ENCODE measurements at regions not wholly inside any gene's neighbourhood (a gene's known extent, or its start where the extent isn't known, plus 50 kb on each side); places are given as distances from the start of the nearest gene placed in this dataset.
"Not testable (repeated sequence)": the region's sequence is repeated elsewhere in the genome, so short reads cannot be mapped to it uniquely, and the experiment has no call there.

DNA sequence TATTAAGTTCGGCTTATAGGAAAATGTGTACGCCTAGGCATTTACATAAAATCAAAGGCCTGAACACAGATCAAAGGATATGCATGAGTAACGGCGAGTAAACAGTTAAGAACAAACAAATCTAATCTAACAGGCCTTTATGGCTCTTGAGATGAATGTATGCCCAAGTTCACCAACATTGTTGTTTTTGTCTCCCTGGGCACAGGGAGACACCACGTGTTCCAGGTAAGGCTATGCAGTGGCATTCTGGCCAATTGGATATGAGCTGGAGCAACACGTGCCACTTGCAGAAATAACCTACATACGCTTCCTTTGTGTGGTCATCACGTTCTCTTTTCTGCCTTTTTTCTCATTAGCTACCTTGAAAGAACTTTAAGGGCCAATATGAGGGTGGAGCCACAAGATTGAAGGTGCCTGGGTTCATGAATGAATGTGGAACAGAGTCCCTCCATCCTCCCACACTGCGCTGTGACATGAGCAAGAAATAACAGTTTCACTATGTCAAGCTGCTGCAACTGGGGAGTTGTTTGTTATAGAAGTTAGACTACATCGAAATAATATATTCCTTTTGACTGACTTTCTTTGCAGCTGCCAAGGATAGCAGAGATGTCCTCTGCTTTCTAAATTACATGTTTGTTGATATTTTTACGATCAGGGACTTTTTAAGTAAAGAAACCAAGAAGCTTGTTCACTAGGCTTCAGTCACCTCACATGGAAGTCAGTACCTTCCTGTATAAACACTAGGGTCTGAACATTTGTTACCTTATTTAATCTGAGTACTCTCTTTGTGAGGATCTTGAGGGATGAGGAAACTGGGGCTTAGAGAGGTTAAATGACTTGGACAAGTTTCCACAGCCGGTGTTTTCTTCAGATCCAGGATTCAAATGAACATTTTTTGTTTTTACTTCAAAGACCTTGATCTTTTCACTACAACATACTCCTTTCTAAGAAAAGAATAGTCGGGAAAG lies 427.5 kb upstream of the TBL1XR1 start:
- no peak for DNase-seq (ENCODE audit: low read depth in 3 of 3)

DNA sequence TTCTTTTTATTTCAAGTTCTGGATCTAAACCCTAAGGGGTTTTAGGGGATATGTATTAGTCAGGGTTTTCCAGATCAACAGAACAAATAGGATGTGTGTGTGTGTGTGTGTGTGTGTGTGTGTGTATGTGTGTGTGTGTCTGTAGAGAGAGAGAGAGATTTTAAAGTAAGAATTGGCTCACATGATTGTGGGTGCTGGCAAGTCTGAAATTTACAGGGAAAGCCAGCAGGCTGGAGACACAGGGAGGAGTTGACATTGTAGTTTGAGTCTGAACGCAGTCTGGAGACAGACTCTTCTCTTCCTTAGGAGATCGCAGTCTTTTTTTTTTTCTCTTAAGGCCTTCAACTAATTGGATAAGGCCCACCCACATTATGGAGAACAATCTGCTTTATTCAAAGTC lies 428.8 kb upstream of the TBL1XR1 start:
- DNase-seq (ENCODE audit: low read depth in 3 of 3): no peak

DNA sequence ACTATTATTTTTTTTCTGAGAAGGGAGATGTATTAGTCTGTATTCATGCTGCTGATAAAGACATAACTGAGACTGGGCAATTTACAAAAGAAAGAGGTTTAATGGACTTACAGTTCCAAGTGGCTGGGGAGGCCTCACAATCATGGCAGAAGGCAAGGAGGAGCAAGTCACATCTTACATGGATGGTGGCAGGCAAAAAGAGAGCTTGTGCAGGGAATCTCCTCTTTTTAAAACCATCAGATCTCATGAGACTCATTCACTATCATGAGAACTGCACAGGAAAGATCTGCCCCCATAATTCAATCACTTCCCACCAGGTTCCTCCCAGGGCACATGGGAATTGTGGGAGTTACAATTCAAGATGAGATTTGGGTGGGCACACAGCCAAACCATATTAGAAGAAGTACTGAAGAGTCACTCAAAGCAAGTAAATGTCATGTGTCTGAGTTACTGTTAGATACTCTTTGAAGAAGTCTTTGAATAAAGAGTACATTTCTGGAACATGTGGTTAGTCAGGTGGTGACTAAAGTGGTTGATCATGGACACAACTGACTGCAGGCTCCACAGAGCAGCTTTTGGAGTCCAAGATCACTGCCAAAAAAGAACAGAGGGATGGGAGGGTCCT lies 430.9 kb upstream of the TBL1XR1 start:
- not testable (repeated sequence) for DNase-seq (ENCODE audit: low read depth in 3 of 3)

DNA sequence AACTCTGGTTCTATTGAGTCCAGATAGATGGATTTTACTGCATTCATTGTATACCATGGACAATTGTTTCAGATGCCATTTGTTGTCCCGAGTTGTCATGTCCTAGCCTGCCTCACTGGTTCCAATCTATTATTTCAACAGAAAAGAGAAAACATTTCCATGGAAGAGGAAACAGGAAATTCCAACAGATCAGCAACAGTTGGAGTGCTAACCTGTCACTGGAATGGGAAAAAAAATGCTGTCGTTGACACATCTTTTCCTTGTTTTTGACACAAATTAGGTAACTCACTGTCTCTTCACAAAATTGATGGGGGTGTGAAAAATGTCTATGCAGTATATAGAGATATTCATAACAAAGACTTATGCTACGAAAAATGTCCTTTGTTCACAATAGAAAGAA lies 432.0 kb upstream of the TBL1XR1 start:
- DNase-seq (ENCODE audit: low read depth in 3 of 3): no peak

DNA sequence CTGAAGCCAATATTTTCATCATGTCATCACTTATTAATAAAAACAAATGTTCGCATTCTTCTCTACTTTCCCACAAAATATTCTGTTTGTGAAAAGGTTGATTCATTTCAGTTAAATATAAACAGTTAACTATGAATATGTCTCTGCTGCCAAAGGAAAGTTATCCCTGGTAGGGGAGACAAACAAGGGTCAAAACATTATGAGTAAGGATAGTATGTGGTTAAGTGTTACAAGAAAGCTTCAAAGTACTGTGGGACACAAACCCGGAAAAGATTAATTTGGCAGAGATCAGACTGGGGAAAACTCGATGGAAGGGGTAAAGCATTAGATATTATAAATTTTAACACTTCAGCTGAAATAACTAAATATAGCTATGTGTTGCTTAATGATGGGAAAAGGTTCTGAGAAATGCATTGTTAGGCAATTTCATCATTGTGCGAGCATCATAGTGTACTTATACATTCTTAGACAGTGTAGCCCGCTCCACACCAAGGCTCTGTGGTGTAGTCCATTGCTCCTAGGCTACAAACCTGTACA lies 436.5 kb upstream of the TBL1XR1 start:
- no peak for DNase-seq (ENCODE audit: low read depth in 3 of 3)

DNA sequence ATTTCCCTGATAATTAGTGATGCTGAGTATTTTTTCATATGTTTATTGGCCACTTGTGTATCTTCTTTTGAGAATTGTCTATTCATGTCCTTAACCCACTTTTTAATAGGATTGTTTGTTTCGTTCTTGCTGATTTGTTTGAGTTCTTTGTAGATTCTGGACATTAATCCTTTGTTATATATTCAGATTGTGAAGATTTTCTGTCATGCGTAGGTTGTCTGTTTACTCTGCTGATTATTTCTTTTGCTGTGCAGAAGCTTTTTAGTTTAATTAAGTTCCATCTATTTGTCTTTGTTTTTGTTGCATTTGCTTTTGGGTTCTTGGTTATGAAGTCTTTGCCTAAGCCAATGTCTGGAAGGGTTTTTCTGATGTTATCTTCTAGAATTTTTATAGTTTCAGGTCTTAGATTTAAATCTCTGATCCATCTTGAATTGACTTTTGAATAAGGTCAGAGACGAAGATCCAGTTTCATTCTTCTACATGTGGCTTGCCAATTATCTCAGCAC lies 438.4 kb upstream of the TBL1XR1 start:
- not testable (repeated sequence) for DNase-seq (ENCODE audit: low read depth in 3 of 3)

- no peak for DNase-seq (ENCODE audit: low read depth in 3 of 3)
Observed at GRCh38 chr3:177640319-177640965, 443.2 kb upstream of the TBL1XR1 start.

DNA sequence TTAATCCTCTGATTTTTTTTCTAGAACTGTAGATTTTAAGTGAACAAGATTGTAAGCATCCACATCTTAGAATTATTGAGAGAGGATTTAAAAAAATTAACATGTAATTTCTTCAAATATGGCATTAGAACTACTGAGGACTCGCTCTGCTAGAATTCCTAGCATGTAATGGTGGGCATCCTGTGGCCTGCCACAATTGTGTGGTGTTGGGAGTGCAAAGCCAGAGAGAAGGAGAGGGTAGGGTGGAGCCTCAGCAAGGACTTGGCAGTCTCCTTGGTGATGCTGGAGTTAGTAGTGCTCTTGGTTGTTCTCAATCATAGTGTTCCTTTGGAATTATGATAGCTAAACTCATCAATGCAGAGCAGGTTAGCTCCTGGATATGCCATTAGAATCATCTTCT lies 443.9 kb upstream of the TBL1XR1 start:
- DNase-seq (ENCODE audit: low read depth in 3 of 3): no peak

GRCh38 chr3:177642042-177642803 lies 444.9 kb upstream of the TBL1XR1 start:
- DNase-seq (ENCODE audit: low read depth in 3 of 3): no peak

GRCh38 chr3:177642804-177643125 lies 445.5 kb upstream of the TBL1XR1 start:
- DNase-seq (ENCODE audit: low read depth in 3 of 3): no peak

- DNase-seq (ENCODE audit: low read depth in 3 of 3): no peak
Observed at GRCh38 chr3:177646749-177647148, 449.5 kb upstream of the TBL1XR1 start.

- no peak for DNase-seq (ENCODE audit: low read depth in 3 of 3)
Observed at GRCh38 chr3:177647341-177647740, 450.1 kb upstream of the TBL1XR1 start.

DNA sequence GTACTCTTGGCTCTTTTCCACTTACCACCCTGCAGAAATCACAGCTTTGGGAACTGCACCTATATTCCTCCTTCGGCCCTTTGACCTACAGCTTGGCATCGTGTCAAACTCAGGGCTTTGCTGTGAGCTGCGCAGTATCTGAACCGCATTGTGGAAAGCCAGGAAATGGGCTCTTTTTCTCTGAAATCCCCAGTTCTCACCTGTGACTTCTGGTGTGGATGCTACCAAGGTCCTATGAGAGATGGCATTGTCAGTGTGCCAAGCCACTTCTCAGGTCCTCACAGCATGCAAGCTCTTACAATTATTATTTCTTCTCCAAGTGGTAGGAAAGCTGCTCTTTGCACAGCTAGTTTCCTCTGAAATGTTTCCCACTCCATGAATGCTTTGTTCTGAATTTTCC lies 450.6 kb upstream of the TBL1XR1 start:
- no peak for DNase-seq (ENCODE audit: low read depth in 3 of 3)

GRCh38 chr3:177652556-177653291 lies 455.4 kb upstream of the TBL1XR1 start:
- no peak for DNase-seq (ENCODE audit: low read depth in 3 of 3)

- no peak for DNase-seq (ENCODE audit: low read depth in 3 of 3)
Observed at GRCh38 chr3:177657243-177657642, 460.0 kb upstream of the TBL1XR1 start.

DNA sequence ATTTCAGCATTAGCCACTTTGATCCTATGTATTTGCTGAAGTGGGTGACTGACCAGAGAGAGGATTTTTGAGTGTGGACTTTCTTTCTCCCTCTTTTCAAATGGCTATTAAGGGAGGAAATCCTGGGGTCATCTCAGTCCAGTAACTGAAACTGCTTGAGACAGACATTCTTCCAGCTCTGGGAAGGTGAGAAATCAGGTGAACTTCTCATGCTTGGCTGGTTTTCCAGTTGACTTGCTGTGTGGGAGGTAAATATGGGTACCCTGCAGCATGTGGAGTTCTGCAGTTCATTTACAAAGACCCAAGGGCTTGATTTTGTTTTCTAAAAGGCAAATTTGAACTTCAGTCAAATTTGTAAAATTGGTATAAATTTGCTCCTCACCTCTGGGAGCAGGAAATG lies 461.1 kb upstream of the TBL1XR1 start:
- DNase-seq (ENCODE audit: low read depth in 3 of 3): no peak

DNA sequence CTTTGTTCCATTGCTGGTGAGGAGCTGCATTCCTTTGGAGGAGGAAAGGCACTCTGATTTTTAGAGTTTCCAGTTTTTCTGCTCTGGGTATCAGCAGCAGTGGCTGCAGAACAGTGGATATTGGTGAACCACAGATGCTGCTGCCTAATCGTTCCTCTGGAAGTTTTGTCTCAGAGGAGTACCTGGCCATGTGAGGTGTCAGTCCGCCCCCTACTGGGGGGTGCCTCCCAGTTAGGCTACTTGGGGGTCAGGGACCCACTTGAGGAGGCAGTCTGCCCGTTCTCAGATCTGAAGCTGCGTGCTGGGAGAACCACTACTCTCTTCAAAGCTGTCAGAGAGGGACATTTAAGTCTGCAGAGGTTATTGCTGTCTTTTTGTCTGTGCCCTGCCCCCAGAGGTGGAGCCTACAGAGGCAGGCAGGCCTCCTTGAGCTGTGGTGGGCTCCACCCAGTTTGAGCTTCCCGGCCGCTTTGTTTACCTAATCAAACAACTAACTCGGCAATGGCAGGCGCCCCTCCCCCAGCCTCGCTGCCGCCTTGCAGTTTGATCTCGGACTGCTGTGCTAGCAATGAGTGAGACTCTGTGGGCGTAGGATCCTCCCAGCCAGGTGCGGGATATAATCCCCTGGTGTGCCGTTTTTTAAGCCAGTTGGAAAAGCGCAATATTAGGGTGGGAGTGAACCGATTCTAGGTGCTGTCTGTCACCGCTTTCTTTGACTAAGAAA lies 467.3 kb upstream of the TBL1XR1 start:
- DNase-seq (ENCODE audit: low read depth in 3 of 3): not testable (repeated sequence)

DNA sequence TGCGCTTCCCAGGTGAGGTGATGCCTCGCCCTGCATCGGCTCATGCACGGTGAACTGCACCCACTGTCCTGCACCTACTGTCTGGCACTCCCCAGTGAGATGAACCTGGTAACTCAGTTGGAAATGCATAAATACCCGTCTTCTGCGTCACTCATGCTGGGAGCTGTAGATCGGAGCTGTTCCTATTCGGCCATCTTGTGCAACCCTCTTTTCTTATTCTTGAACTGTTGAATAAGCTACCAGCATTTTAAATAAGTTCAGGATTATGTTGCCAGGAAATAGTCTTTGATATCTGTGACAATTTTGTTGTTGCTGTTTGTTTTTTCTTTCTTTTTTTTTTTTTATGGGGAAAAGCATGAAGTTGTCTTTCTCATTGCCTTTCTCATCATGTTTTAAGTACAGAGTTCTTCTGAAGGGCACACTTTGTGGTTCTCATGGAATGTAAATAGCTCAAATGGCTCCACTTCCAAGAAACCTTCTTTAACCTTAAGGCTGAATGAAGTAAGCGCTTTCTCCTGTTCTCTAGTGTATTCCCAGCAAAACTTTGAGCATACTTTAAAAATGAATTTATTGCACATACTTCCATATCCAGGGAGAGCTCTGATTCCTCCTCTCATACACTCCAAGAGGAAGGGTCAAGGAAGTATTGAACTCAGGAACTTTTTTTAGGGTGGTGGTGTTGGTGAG lies 468.0 kb upstream of the TBL1XR1 start:
- DNase-seq (ENCODE audit: low read depth in 3 of 3): no peak

DNA sequence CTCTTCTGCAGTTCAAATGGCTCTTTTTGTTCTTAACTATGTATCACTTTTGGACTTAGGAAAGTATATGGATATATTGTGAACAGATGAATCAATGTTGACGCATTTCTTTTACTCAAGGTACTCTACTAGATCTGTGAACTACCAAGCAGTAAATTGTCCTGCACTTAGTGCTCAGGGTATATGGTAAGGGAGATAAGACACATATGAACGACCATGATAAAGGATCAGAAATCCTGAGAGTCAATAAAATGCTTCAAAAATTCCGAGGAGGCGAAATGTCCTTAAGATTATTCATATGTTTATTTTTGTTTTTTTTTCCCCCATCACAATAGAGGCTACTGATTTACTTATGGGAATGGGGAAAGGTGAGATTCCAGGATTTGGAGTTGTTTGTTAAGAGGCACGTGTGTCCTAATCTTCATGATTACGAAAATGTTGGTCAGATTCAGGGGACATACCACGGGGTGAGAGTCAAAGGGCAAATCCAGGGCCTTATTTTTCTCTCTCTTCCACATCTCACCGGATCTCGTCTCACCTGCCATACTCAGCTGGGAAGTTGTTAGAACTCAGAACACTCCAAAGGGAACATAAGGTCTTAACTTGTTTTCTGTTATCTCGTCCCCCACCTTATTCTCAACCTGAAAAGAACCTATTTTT lies 475.1 kb upstream of the TBL1XR1 start:
- no peak for DNase-seq (ENCODE audit: low read depth in 3 of 3)
